ENCODE measurements at regions not wholly inside any gene's neighbourhood (a gene's known extent, or its start where the extent isn't known, plus 50 kb on each side); places are given as distances from the start of the nearest gene placed in this dataset.

- Histone ChIP-seq H3K9me3 (replicated peaks) (no peaks in the 10 kb centered on the region), H3K4me1 (no peaks in the 10 kb centered on the region), H3K27me3 (ENCODE audit: low read depth) (no peaks in the 10 kb centered on the region), H3K4me3 (no peak overlapping the region), H3K27ac (replicated peaks) (no peak overlapping the region), H3K36me3 (no peaks in the 10 kb centered on the region)
- intact Hi-C loops (cut with micrococcal nuclease): no loop called here
- no peak for TF ChIP-seq CTCF (IDR thresholded peaks at IDR 0.05; ENCODE audit: borderline replicate concordance)
- no peak for DNase-seq
These were observed 512.4 kb upstream of the ATXN8OS start for GRCh38 chr13:69595181-69595580.

GRCh38 chr13:69591437-69591836, 516.2 kb upstream of the ATXN8OS start:
- no peaks in the 10 kb centered on the region for H3K4me1 ChIP-seq
- no peak for TF ChIP-seq CTCF (IDR thresholded peaks at IDR 0.05; ENCODE audit: borderline replicate concordance)
- intact Hi-C loops (cut with micrococcal nuclease): no loop called here

GRCh38 chr13:69589531-69590235, 517.9 kb upstream of the ATXN8OS start:
- Histone ChIP-seq H3K27ac (replicated peaks) (no peak overlapping the region), H3K27me3 (ENCODE audit: low read depth) (no peaks in the 10 kb centered on the region), H3K36me3 (no peaks in the 10 kb centered on the region), H3K4me1 (no peaks in the 10 kb centered on the region), H3K9me3 (replicated peaks) (no peaks in the 10 kb centered on the region), H3K4me3 (no peak overlapping the region)
- intact Hi-C loops (cut with micrococcal nuclease): no loop called here
- TF ChIP-seq CTCF (IDR thresholded peaks at IDR 0.05; ENCODE audit: borderline replicate concordance): no peak
- no peak for DNase-seq

More at GRCh38 chr13:69591437-69591836, 516.2 kb upstream of the ATXN8OS start:
- no peaks in the 10 kb centered on the region for H3K27me3 ChIP-seq (ENCODE audit: low read depth)
- no peak for DNase-seq
- H3K27ac ChIP-seq (replicated peaks): no peak overlapping the region
- H3K9me3 ChIP-seq (replicated peaks): no peaks in the 10 kb centered on the region
- H3K4me3 ChIP-seq: no peak overlapping the region
- no peaks in the 10 kb centered on the region for H3K36me3 ChIP-seq

GRCh38 chr13:69585656-69586055, 522.0 kb upstream of the ATXN8OS start:
- H3K27ac ChIP-seq (replicated peaks): no peak overlapping the region
- H3K9me3 ChIP-seq (replicated peaks): no peaks in the 10 kb centered on the region
- no peaks in the 10 kb centered on the region for H3K4me1 ChIP-seq
- TF ChIP-seq CTCF (IDR thresholded peaks at IDR 0.05; ENCODE audit: borderline replicate concordance): no peak
- intact Hi-C loops (cut with micrococcal nuclease): no loop called here
- H3K27me3 ChIP-seq (ENCODE audit: low read depth): no peaks in the 10 kb centered on the region
- DNase-seq: no peak
- no peak overlapping the region for H3K4me3 ChIP-seq
- no peaks in the 10 kb centered on the region for H3K36me3 ChIP-seq

- TF ChIP-seq CTCF (IDR thresholded peaks at IDR 0.05; ENCODE audit: borderline replicate concordance): no peak
- Histone ChIP-seq H3K4me1 (no peaks in the 10 kb centered on the region), H3K27ac (replicated peaks) (no peak overlapping the region), H3K9me3 (replicated peaks) (peaks cover 15% of the 10 kb centered on the region), H3K36me3 (no peaks in the 10 kb centered on the region), H3K27me3 (ENCODE audit: low read depth) (no peaks in the 10 kb centered on the region), H3K4me3 (no peak overlapping the region)
- intact Hi-C loops (cut with micrococcal nuclease): no loop called here
- DNase-seq: no peak
These were observed 527.4 kb upstream of the ATXN8OS start for GRCh38 chr13:69580255-69580654.
